GM21515 (cell line): ENCODE measurements at regions not wholly inside any gene's neighbourhood (a gene's known extent, or its start where the extent isn't known, plus 50 kb on each side); places are given as distances from the start of the nearest gene placed in this dataset.

Experiments used
- ATAC-seq: cut with Tn5 transposase; IDR thresholded peaks from one replicate; pipeline ENCODE4 v1.9.1; 2021; ENCODE audit not compliant: unreplicated experiment

DNA sequence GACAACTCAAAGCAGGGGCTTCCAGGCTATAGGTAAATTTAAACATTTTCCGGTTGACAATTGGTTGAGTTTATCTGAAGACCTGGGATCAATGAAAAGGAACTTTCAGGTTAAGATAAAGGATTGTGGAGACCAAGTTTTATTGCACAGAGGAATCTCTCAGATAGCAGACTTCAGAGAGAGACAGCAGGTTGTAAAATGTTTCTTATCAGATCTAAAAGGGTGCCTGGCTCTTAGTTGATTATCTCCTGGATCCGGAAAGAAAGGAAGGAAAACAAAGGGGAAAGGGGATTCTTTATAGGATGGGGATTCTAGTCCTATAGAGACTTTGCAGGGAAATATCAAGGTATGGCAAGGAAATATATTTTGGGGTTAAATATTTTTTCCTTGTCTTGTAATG, 951.3 kb upstream of the SEMA6D start:
- no peak for ATAC-seq

DNA sequence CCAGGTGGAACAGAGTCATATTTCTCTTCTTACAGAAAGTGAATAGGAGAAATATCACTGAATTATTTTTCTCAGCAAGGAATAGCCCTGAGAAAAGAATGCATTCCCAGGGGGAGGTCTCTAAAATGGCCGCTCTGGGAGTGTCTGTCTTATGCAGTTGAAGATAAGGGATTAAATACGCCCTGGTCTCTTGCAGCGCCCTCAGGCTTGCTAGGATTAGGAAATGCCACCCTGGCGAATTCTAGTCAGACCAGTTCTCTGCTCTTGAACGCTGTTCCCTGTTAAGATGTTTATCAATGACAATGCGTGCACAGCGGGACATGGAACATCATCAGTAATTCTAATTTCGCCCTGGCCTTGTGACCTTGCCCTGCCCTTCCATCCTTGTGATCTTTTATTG, 949.0 kb upstream of the SEMA6D start:
- no peak for ATAC-seq

DNA sequence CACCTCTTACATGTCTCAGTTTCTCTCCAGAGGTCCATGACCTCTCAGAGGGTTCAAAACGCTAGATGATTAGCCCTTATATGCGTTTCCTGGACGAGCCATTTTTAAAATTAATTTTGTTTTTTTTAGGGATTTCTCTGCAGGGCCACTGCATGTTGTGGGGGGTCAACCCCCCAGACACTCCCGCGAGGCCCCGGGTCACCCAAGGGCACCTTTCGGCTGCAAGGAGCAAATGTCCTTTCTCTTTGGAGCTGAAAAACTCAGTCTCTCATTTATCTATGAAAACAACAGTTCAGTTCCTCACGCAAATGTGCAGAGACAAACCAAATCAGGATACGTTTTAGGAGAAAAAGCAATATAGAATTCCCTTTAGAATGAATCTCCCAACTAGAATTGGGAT, 944.3 kb upstream of the SEMA6D start:
- ATAC-seq = no peak

DNA sequence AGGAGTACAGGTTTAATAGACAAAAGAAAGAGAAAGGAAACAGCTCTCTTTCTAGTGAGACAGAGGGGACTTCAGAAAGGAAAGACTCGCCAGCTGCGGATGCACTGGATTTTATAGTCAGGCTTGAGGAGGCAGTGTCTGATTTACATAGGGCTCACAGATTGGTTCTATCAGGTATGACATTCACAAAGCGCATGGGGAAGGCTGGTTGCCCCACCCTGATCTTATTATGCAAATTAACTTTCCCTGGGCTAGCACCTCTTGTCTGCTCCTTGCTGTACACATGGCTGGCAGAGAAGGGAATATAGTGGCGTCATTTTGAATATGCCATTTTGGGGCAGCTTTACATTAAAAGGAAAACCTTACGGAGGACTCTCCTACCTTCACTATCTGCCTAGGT, 938.4 kb upstream of the SEMA6D start:
- ATAC-seq = no peak

DNA sequence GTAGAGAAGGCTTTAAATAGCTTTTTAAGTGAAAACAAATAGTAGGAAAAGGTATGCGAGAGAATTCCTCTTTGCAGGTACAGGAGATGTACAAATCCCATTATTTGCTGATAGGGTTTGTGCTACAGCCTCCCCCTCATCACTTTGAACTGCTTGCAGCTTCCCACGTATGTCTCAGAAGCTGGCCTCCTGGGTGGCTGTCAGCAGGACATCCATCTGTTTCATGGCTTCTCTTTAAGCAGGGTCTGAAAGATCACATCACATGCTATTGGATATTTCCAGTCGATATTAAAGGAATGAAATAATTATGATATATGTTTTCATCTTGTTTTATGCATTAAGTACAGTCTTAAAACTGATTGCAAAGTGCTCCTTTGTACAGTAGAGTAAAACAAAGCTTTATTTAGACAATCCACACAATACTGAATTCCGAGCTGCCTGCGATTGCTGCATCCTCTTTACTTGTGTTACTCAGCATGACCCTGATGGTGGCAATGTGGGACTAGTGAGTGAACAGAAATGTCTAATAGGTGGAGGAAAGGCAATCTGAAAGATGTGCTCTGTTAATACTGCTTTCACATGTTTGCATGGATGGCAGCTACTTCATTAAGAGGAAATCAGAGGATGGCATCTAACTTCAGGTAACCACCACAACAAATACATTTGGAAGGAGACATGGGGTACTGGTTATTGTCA, 930.6 kb upstream of the SEMA6D start:
- ATAC-seq = no peak

DNA sequence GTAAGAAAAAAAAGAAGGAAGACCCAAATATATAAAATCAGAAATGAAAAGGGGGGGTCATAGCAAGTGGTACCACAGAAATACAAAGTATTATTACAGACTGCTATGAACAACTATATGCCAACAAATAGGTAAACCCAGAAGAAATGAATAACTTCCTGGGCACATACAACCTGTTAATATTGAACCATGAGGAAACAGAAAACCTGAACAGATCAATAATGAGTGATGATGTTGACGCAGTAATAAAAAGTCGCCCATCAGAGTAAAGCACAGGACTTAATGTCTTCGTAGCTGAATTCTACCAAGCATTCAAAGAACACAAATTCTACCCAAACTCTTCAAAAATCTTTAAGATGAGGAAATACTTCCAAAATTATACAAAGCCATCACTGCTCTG, 921.6 kb upstream of the SEMA6D start:
- ATAC-seq = no peak

DNA sequence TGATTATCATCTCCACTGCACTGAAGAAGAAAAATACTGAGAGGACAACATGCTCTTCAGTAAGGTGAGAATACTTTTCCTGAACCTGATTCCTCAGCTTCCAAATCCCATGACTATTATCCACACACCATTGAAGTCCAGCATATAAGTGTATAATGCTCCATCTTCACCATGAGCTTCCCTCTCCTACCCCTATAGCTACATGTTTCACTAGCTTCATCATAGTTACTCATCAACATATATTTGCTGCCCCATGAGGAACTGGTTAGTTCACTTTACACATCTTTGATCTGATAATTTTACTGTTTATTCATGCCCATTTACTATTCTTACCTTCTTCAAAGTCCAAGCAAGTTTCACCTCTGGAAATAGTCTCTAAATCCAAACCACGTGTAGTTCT, 908.5 kb upstream of the SEMA6D start:
- no peak for ATAC-seq

DNA sequence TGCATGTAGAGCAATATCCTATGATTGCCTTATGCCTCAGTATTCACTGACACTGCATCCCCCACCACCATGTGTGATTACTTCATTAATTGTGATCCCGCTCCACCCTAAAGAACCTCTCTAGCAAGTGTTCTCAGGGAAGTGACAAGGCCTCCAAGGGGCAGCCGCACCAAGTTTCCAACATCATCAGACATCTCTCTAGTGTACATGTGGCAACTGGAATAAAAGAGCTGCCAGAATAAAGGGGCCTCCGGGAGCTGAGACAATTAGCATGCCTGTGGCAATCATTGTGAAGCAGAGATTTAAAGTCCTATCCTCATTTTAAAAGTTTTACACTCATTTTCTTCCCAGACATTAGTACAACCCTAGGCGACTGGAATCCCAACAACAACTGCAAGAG, 902.1 kb upstream of the SEMA6D start:
- no peak for ATAC-seq

DNA sequence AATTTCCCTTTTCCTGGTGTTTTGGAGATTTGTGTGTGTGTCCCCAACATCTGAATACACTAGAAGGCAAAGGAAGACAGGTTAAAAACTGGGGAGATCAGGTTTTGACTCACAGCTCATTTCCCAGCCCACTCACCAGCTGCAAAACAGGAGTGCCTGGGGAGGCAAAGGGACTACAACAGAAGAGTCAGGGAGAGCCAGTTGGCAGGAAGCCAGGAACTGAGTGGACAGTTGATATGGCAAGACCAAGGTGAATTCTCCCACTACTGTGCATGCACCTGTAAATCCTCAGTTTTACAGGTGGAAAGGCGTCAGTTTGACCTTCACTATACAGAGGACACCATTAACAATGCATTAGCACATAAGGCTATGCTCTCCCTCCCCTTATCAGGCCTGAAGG, 901.5 kb upstream of the SEMA6D start:
- ATAC-seq = no peak

DNA sequence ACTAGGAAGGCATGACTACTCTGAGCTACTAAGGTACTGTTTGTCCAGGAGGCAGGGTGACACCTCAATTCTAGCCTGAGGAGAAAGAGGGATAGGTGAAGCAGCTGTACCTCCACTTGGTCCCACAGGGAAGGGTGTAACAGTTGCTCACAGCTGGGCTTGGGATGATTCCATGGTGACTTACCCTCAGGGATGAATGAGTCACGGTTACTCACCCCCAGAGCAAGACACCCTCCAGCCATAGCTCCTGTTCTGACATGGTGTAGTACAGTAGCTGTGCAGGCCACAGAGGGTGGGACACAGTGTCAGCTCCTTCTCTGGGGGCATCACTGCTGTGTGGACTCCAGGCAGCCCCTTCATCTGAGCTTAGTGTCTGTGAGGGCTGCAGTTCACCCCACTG, 868.6 kb upstream of the SEMA6D start:
- ATAC-seq = no peak

DNA sequence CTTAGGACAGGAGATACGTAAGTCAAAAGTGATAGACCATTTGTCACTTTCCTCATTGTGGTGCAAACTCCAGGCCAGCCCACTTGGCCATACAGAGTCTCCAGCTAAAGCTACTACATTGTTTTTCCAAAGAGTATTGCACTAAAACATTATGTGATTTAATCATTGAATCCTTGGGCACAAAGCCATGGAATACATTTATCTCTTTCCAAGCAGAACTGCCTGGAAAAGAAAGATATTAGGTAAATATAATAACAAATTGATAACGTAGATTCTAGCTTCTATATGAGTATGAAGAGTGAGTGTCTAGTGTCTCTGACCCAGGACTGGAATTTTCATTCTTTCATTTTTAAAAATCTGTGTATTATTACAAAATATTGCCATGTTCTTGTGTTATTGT, 863.7 kb upstream of the SEMA6D start:
- ATAC-seq = no peak

DNA sequence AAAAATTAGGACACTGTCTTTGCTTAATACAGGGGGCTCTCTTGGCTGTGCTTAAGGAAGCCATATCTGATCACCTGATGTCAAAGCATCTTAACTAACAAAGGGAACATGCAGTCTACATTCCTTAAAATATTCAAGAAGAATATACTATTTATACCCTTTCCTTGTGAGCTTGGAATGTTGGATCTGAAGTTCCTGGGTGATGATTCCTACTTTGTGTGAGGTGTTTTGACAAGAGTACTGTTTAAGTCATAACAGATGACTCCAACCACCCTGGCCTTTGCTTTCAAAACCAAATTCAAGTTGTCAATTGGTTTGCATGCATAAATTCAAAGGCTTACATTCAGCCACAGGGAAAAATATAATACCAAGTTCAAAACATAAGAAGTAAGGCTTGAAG, 862.7 kb upstream of the SEMA6D start:
- ATAC-seq = no peak

DNA sequence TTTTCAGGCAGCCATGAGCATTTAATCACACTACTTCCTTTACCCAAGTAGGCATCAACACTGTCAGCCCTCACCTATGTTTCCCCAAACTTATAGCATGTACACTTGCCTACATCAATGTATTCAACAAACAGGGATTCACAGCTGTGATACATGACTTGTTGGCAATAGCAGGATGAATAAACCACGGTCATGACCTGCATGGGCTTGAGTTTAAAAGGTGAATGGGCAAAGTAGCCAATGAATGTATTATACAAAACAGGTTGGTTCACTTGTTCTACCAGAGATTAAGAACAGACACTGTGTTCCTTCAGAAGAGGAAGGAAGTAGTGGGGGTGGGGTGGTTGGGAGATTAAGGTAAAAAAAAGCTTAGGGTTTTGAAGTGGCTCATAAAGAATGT, 861.9 kb upstream of the SEMA6D start:
- ATAC-seq = no peak

DNA sequence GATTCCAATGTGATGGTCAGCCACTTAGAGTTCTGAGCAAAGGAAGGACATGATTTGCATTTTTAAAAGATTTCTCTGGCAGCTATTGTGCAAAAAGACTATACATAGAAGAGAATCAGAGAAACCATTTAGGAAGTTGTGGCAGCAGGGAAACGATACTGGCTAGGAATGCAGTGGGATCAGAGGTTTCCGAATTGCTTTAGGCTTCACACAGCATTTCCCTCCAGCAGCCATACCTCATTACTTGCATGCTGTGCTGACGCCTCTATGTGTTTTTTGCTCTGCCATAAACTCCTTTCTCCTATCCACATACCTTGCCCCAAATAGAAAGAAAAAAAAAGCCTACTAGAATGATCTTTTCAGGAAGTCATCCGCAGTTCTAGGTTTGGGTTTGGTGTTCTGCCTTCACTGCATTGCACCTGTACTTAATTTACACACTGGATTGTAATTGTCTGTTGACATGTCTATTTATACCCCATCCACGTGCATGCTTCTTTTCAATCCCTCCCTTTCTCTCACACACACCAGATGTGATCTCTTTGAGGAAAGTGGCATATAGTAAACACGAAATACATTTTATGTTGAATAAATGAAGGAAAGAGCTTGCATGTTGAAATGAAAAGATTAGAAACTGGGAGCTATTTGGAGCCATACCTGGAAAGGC, 860.3 kb upstream of the SEMA6D start:
- no peak for ATAC-seq

DNA sequence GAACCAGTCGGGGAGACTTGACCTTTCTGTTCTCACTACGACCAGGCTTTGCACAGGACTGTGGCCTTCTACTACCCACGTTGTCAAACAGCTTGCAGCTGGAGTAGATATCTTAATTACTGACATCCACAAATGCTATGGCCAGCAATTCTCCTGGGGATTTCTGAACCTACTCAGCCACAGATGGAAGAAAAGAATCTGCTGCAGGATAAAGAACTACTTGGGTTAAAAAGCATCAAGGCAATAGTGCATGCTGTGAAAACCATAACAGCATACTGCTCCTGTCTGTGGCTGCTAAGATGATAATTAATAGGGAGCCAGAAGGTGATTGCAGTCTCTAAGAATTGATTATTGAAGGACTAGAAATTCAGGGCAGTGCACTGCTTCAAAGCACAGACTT, 859.2 kb upstream of the SEMA6D start:
- ATAC-seq = no peak

DNA sequence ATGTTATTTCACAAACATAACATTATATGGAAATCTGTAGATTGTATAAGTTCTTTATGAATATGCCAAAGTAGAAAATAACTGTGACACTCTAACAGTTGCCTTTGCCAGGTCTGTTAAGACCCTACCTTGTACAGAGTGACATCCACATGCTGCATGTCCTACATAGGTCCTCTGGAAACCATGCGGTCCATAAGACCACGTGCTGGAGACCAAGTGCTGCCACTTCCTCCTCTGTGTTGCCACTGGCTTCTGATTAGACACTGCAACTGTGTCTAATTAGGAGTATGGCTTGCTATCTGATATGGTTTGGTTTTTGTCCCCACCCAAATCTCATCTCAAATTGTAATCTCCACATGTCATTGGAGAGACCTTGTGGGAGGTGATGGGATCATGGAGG, 855.5 kb upstream of the SEMA6D start:
- no peak for ATAC-seq

DNA sequence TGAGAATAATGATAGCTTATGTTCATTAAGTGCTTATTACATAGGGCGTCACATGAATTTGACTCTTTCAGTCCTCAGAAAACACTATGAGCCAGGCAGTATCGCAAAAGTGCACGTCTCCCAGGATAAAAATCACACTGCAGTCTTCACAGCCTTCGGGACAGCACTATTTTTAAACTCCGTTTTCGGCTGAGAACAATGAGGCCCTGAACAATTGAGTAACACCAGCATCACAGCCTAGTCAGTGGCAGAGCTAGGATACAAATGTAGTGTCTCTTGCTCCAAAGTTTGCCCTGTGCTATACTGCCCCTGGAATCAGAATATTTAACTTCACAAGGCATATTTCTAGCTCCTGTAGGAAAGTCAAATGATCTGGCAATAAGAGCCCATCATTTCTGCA, 852.1 kb upstream of the SEMA6D start:
- ATAC-seq = no peak

DNA sequence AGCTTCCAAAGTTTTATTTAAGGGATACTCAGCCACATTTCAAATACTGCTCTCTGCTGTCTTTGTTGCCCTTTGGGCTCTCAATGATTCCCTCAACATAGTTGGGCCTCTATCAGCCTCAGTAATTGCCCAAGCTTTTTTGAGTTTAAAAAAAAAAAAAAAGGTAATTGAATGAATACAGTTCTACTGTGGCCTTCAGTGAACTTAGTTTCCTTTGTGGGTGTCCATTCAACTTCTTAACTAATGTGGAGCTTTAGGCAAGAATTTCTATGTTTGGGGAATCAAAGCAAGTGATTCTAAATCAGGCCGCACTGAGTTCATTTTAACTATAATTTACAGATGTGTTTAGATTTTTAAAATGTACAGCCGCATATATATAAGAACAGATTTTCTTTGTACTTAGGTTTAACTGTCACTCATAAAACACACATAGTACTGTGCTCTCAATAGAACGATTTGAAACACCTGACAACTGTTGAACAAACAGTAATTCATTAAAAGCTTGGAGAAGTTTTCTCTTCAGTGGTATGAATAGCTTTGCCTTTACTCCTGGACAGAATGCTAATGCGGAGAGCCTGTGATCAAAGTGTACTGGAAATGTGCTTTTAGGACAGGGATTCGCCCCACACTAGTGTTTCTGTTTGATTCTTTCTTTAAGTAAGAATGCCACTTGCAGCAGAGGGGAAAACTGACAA, 844.9 kb upstream of the SEMA6D start:
- no peak for ATAC-seq

DNA sequence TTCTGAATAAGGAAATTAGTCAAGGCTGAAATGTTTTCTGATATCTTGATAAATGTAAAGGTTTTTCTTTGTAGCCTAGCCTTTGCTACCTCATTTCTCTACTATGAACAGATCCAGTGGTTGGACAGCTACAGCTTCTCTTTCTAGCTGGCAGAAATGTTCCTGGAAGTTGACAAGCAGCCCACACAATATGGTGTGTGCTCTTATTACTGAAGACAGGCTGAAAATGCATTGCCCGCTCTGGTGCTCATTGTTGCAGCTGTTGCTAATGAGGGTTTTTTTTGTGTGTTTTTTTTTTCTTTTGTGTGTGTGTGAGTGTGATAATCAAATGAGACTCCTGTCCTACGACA, 844.3 kb upstream of the SEMA6D start:
- ATAC-seq = no peak

DNA sequence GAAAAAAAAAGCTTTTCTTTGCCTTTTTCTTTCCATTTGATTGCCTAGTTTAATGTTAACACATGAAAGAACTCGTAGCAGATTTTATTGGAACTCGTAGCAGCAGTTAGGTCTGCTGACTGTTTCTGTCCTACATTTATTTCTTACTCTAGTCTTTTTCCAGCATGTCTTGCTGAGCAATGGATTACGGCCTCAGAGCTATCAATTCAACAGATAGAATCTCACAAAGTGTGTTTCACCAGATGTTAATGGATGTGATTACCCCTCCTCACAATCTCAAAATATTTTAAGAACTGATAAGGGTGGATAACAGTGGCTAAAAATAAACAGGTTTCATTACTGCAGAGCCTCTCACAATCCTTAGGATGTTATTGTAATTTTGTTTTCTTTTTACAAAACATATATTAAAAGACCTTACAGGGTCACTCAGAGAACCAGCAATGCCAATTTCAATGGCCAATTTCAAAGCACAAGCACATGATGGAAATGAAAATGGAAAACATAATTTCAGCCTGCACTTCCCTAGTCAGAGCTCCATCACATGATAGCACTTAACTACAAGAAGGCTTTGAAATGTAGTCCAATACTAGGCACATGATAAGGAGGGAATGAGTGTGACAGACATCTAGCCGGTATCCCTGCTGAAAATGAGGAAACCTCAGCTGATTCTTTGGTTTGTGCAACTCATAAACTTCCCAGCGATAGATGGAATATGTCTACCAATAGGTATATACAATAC, 838.1 kb upstream of the SEMA6D start:
- ATAC-seq = no peak

DNA sequence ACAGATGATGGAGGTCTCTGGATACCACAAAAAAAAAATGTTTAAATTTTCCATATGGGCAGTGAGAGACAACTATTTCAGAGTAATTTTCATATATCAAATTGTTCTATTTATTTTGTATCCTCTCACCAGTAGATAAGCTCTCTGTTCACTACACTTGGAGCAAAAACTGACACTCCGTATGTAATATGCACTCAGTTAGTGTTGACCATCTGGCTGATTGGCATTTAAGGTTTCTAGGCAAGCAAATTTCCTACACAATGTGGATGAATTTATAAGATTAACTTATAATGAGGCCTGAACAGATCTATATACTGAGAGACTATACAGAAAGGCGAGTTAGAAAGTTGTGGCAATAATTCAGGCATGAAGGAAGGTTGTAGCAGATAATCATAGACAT, 836.5 kb upstream of the SEMA6D start:
- no peak for ATAC-seq

DNA sequence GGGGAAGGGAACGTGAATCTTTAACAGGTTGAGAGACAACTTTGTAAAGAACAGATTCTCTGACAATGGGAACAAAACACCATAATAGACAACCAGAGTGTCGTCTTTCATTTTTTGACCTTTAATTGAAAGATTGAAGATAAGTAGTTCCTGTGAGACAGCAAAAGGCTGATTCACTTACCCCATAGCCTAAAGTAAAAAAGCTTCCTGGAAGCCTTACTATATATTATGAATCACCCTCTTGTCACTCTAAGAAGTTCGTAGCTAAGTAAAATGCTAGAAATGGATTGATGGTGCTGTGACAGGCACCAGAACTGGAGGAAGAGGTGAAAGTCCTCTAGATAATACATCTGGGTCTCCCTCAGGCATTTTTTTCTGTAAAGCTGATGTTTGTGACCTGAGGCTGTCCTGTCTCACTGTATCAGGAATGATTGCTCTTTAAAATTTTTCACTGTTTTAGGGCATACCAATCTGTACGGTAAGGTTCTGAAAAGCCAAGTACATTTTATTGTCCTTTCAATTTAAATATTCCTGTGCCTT, 824.6 kb upstream of the SEMA6D start:
- no peak for ATAC-seq
